H9 (cell line): ENCODE measurements at regions not wholly inside any gene's neighbourhood (a gene's known extent, or its start where the extent isn't known, plus 50 kb on each side); places are given as distances from the start of the nearest gene placed in this dataset.

Experiments
- DNase-seq: peaks from one replicate; pipeline ENCODE4 v3.0.0-alpha.2; 2017
- H2AFZ ChIP-seq: one replicate; pipeline ENCODE4 v1.6.1; 2013; ENCODE audit warnings: mild to moderate bottlenecking, low read length, control low read depth, moderate library complexity
- H2AK5ac ChIP-seq: 2 replicates; pipeline ENCODE4 v1.6.1; 2013; ENCODE audit warnings: low read length, control low read depth, mixed read lengths; ENCODE audit not compliant: insufficient read length
- H2BK120ac ChIP-seq: one replicate; pipeline ENCODE4 v1.6.1; 2013; ENCODE audit warnings: low read depth, mild to moderate bottlenecking, low read length, control low read depth, inconsistent platforms; ENCODE audit not compliant: poor library complexity, severe bottlenecking
- H2BK12ac ChIP-seq: 2 replicates; pipeline ENCODE4 v1.6.1; 2013; ENCODE audit warnings: low read length, control low read depth, mixed read lengths, low read depth; ENCODE audit not compliant: insufficient read length
- H2BK15ac ChIP-seq: 2 replicates; pipeline ENCODE4 v1.6.1; 2013; ENCODE audit warnings: low read depth, low read length, control low read depth
- H2BK20ac ChIP-seq: one replicate; pipeline ENCODE4 v1.6.1; 2013; ENCODE audit warnings: low read depth, mild to moderate bottlenecking, low read length, control low read depth, inconsistent platforms; ENCODE audit not compliant: poor library complexity, severe bottlenecking
- H2BK5ac ChIP-seq: 2 replicates; pipeline ENCODE4 v1.6.1; 2013; ENCODE audit warnings: low read length, control low read depth, mixed read lengths; ENCODE audit not compliant: insufficient read length
- H3K14ac ChIP-seq: 2 replicates; pipeline ENCODE4 v1.6.1; 2013; ENCODE audit warnings: low read length, control low read depth; ENCODE audit not compliant: insufficient read depth
- H3K18ac ChIP-seq: 2 replicates; pipeline ENCODE4 v1.6.1; 2013; ENCODE audit warnings: low read depth, mild to moderate bottlenecking, mixed read lengths, low read length, control low read depth; ENCODE audit not compliant: insufficient read length
- H3K23ac ChIP-seq: 2 replicates; pipeline ENCODE4 v1.6.1; 2013; ENCODE audit warnings: low read length, control low read depth, mixed read lengths, low read depth; ENCODE audit not compliant: insufficient read length
- H3K23me2 ChIP-seq: 2 replicates; pipeline ENCODE4 v1.6.1; 2013; ENCODE audit warnings: low read depth, mild to moderate bottlenecking, mixed read lengths, low read length, control low read depth; ENCODE audit not compliant: insufficient read length, poor library complexity, severe bottlenecking
- H3K27ac ChIP-seq: 2 replicates; pipeline ENCODE4 v1.5.1; 2013; ENCODE audit warnings: low read length, control low read depth, mixed read lengths, low read depth; ENCODE audit not compliant: insufficient read length
- H3K27me3 ChIP-seq: 2 replicates; pipeline ENCODE4 v1.6.1; 2013; ENCODE audit warnings: low read length, control low read depth, inconsistent platforms; ENCODE audit not compliant: insufficient read depth
- H3K4ac ChIP-seq: 2 replicates; pipeline ENCODE4 v1.6.1; 2013; ENCODE audit warnings: low read depth, mild to moderate bottlenecking, control low read depth, inconsistent platforms, low read length, moderate library complexity
- H3K4me1 ChIP-seq: 2 replicates; pipeline ENCODE4 v1.6.1; 2013; ENCODE audit warnings: low read length, control low read depth, inconsistent platforms; ENCODE audit not compliant: insufficient read depth
- H3K4me2 ChIP-seq: 2 replicates; pipeline ENCODE4 v1.6.1; 2013; ENCODE audit warnings: low read length, control low read depth, mixed read lengths; ENCODE audit not compliant: insufficient read length, insufficient read depth
- H3K56ac ChIP-seq: 2 replicates; pipeline ENCODE4 v1.6.1; 2013; ENCODE audit warnings: low read depth, mild to moderate bottlenecking, mixed read lengths, low read length, control low read depth; ENCODE audit not compliant: insufficient read length
- H3K79me1 ChIP-seq: 2 replicates; pipeline ENCODE4 v1.6.1; 2013; ENCODE audit warnings: low read depth, mild to moderate bottlenecking, moderate library complexity, low read length, control low read depth, inconsistent platforms; ENCODE audit not compliant: insufficient read depth, poor library complexity, severe bottlenecking
- H3K79me2 ChIP-seq: 2 replicates; pipeline ENCODE4 v1.6.1; 2013; ENCODE audit warnings: low read length, control low read depth, inconsistent platforms; ENCODE audit not compliant: insufficient read depth
- H3K9ac ChIP-seq: 2 replicates; pipeline ENCODE4 v1.6.1; 2013; ENCODE audit warnings: low read length, control low read depth, mixed read lengths; ENCODE audit not compliant: insufficient read length; ENCODE audit errors: extremely low read depth
- H3K9me3 ChIP-seq: one replicate; pipeline ENCODE4 v1.6.1; 2013; ENCODE audit warnings: low read depth, low read length, inconsistent platforms; ENCODE audit not compliant: control insufficient read depth
- H3T11ph ChIP-seq: one replicate; pipeline ENCODE4 v1.6.1; 2013; ENCODE audit warnings: mild to moderate bottlenecking, low read length, control low read depth, inconsistent platforms
- H4K20me1 ChIP-seq: one replicate; pipeline ENCODE4 v1.6.1; 2013; ENCODE audit not compliant: control insufficient read depth, insufficient read length, insufficient read depth
- H4K5ac ChIP-seq: 2 replicates; pipeline ENCODE4 v1.6.1; 2013; ENCODE audit warnings: low read depth, mild to moderate bottlenecking, mixed read lengths, low read length, control low read depth; ENCODE audit not compliant: insufficient read length
- H4K8ac ChIP-seq: replicated peaks from 2 replicates; pipeline ENCODE4 v1.6.1; 2013; ENCODE audit warnings: low read length, control low read depth, mixed read lengths, low read depth; ENCODE audit not compliant: insufficient read length
- H4K91ac ChIP-seq: 2 replicates; pipeline ENCODE4 v1.6.1; 2013; ENCODE audit warnings: low read depth, mild to moderate bottlenecking, moderate library complexity, mixed read lengths, low read length, control low read depth; ENCODE audit not compliant: insufficient read length
- H3K27ac Mint-ChIP-seq, 3 experiments: 2 replicates in 2 of 3; 3 replicates in 1 of 3; pipeline ENCODE4 v1.8.0; 2020 to 2021; ENCODE audit warnings: mixed read lengths in 3 of 3, mild to moderate bottlenecking in 1 of 3, moderate library complexity in 1 of 3
- H3K27me3 Mint-ChIP-seq: 2 replicates; pipeline ENCODE4 v1.8.0; 2021; ENCODE audit warnings: low read depth, mild to moderate bottlenecking, moderate library complexity, mixed read lengths
- H3K36me3 Mint-ChIP-seq, 3 experiments: 2 replicates in 2 of 3; 3 replicates in 1 of 3; pipeline ENCODE4 v1.8.0; 2020 to 2021; ENCODE audit warnings: low read depth in 3 of 3, mixed read lengths in 3 of 3; ENCODE audit not compliant: insufficient read depth in 1 of 3
- H3K4me1 Mint-ChIP-seq, 2 experiments: 2 replicates each; pipeline ENCODE4 v1.8.0; 2020; ENCODE audit warnings: mixed read lengths in 2 of 2
- H3K4me3 Mint-ChIP-seq, 2 experiments: 2 replicates in 1 of 2; 3 replicates in 1 of 2; pipeline ENCODE4 v1.8.0; 2020 to 2021; ENCODE audit warnings: mild to moderate bottlenecking in 2 of 2, mixed read lengths in 2 of 2, moderate library complexity in 1 of 2
- H3K9me3 Mint-ChIP-seq, 2 experiments: 2 replicates in 1 of 2; 3 replicates in 1 of 2; pipeline ENCODE4 v1.8.0; 2020; ENCODE audit warnings: mild to moderate bottlenecking in 2 of 2, mixed read lengths in 2 of 2, moderate library complexity in 1 of 2
- CTCF ChIP-seq: fragments of 200-600 bp; sonication (generic); conservative IDR thresholded peaks from 3 replicates; pipeline ENCODE4 v1.8.0; 2021; ENCODE audit warnings: antibody characterized with exemption, mild to moderate bottlenecking
- WGBS: extraction: QIAGEN DNeasy Blood & Tissue Kit; methylation state at CpG from one replicate; pipeline ENCODE4 v1.1.7; 2013; ENCODE audit warnings: missing lambda C conversion rate, low lambda C conversion rate, mixed read lengths; ENCODE audit not compliant: insufficient read length; ENCODE audit errors: extremely low coverage; 5-methylcytosine and 5-hydroxymethylcytosine counted together

DNA sequence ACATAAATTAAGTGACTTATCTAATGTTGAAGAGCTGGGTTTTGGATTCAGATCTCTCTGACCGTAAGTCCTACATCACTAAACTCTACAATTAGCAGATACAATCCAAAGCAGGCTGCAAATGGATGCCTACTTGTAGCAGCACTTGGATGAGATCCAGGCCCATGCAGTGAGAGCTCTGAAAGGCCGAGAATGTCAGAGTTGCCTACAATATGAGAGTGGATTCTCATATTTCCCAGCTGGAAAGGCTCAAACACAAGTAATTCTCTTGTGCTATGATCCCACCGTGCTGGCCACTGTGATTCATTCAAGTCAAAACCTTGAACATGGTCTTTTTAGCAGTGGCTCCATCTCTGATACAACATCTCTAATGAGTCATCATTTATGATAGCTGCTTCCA lies 125.4 kb upstream of the CHRDL1 start:
- DNase-seq: no peak
- H2BK20ac ChIP-seq: no peak overlapping the region
- H2BK5ac ChIP-seq: no peak overlapping the region
- H3K56ac ChIP-seq: no peak overlapping the region
- no peaks in the 10 kb centered on the region for H3K23me2 ChIP-seq
- no peak overlapping the region for H2BK12ac ChIP-seq
- no peaks in the 10 kb centered on the region for H4K20me1 ChIP-seq
- whole genome bisulfite sequencing: no CpG with 5 or more reads among the region's 3 CpGs
- no peaks in the 10 kb centered on the region for H3K9me3 ChIP-seq
- H3K27me3 Mint-ChIP-seq: no peaks in the 10 kb centered on the region
- H3K14ac ChIP-seq: no peak overlapping the region
- H3K27ac Mint-ChIP-seq: no peak overlapping the region
- no peak overlapping the region for H2AFZ ChIP-seq
- no peaks in the 10 kb centered on the region for H3K79me2 ChIP-seq
- no peak overlapping the region for H4K5ac ChIP-seq
- H3K4me1 Mint-ChIP-seq: no peaks in the 10 kb centered on the region
- H3K18ac ChIP-seq: no peak overlapping the region
- TF ChIP-seq CTCF: no peak
- H3K23ac ChIP-seq: no peak overlapping the region
- H4K91ac ChIP-seq: no peak overlapping the region
- no peak overlapping the region for H3K4ac ChIP-seq
- H4K8ac ChIP-seq: no peak overlapping the region
- H3K4me2 ChIP-seq: no peak overlapping the region
- no peaks in the 10 kb centered on the region for H3K36me3 Mint-ChIP-seq
- no peaks in the 10 kb centered on the region for H3K9me3 Mint-ChIP-seq
- no peak overlapping the region for H3K27ac ChIP-seq
- no peaks in the 10 kb centered on the region for H3K79me1 ChIP-seq
- H3K4me3 Mint-ChIP-seq: no peak overlapping the region
- H2BK120ac ChIP-seq: no peak overlapping the region
- H3K27me3 ChIP-seq: no peaks in the 10 kb centered on the region
- H2BK15ac ChIP-seq: no peak overlapping the region
- no peaks in the 10 kb centered on the region for H3K4me1 ChIP-seq
- H3K9ac ChIP-seq: no peak overlapping the region
- H3T11ph ChIP-seq: no peak overlapping the region
- no peak overlapping the region for H2AK5ac ChIP-seq
